Right lobe of liver (tissue), 6 donors: ENCODE measurements at regions not wholly inside any gene's neighbourhood (a gene's known extent, or its start where the extent isn't known, plus 50 kb on each side); places are given as distances from the start of the nearest gene placed in this dataset.

Experiments used
- ATAC-seq, 4 donors: fragments of 200-7000 bp; cut with Tn5 transposase; one replicate each; pipeline ENCODE4 v1.9.1; 2020; ENCODE audit warnings: mild to moderate bottlenecking in 4 of 4, moderate library complexity in 4 of 4
- DNase-seq, 3 donors: peaks; one replicate each; pipeline ENCODE4 v3.0.0-alpha.2; 2020
- H3K27ac ChIP-seq, 3 donors: fragments of 200-600 bp; one replicate each; pipeline ENCODE4 v1.8.0; 2022
- H3K27me3 ChIP-seq, 2 donors: fragments of 200-600 bp; one replicate each; pipeline ENCODE4 v1.8.0; 2022
- H3K36me3 ChIP-seq, 4 donors: fragments of 200-600 bp; sonication (generic) in 1 of 4; one replicate each; pipeline versions ENCODE4 v1.5.1 to v1.8.0; 2017 to 2022; ENCODE audit warnings: control low read depth in 1 of 4
- H3K4me1 ChIP-seq, 4 donors: fragments of 200-600 bp; sonication (generic) in 1 of 4; one replicate each; pipeline versions ENCODE4 v1.5.1 to v1.8.0; 2017 to 2022; ENCODE audit warnings: control low read depth in 1 of 4
- H3K4me3 ChIP-seq, 3 donors: fragments of 200-600 bp; one replicate each; pipeline ENCODE4 v1.8.0; 2022
- H3K9me3 ChIP-seq, 4 donors: fragments of 200-600 bp; sonication (generic) in 1 of 4; one replicate each; pipeline versions ENCODE4 v1.5.1 to v1.8.0; 2017 to 2022; ENCODE audit warnings: control low read depth in 1 of 4
- POLR2A ChIP-seq: fragments of 450-650 bp; IDR thresholded peaks from one replicate; pipeline ENCODE4 v1.6.1; 2017; ENCODE audit warnings: antibody characterized with exemption, mild to moderate bottlenecking
- WGBS: methylation state at CpG from one replicate; pipeline ENCODE4 v1.1.6; 2018; ENCODE audit warnings: low coverage, low lambda C conversion rate; ENCODE audit not compliant: insufficient coverage; ENCODE audit errors: missing lambda C conversion rate; 5-methylcytosine and 5-hydroxymethylcytosine counted together
- intact Hi-C, 2 donors: fragments of 100-400 bp; cut with DNase I; formaldehyde crosslinking; loops; one replicate each; pipeline versions ENCODE4 v1.11.2 to v1.14.1; 2022
- TF ChIP-seq, protein P1 (sequence below), 4 donors: fragments of 200-600 bp in 3 of 4; fragments of 450-650 bp in 1 of 4; IDR thresholded peaks; one replicate each; pipeline versions ENCODE4 v1.5.1 to v1.8.0; 2016 to 2022; ENCODE audit warnings: antibody characterized with exemption in 4 of 4, mild to moderate bottlenecking in 2 of 4
- donor health status: DM: no; HTN: yes; CAD: no.
- donor health status: DM: no; HTN: no; CAD: no.
- donor health status: DM: no; HTN: no; CAD: no.
- donor health status: DM: no; HTN: yes; CAD: no.
- donor health status: DM: no; HTN: yes; CAD: no.

DNA sequence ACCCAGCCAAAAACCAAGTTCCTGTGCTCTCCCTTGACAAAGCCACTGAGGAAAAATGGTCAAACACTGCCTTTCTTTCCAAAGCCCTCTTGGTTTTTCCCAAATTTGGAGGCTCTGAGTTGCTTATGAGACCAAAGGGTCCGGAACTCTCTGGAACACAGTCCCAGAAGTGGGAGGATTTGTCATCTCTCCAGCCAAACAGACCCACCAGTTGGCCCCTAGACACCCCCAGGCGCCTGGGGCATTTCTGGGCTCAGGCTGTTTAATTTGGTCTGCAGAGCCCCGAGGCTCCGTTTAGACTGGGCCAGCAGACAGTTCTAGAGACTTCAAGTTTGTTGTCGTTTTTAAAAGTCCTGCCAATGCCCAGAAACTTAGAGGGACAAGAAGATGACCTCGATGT, 239.1 kb downstream of the SEC14L1 start:
- H3K27me3 ChIP-seq: no peaks in the 10 kb centered on the region
- TF ChIP-seq, protein P1, sequence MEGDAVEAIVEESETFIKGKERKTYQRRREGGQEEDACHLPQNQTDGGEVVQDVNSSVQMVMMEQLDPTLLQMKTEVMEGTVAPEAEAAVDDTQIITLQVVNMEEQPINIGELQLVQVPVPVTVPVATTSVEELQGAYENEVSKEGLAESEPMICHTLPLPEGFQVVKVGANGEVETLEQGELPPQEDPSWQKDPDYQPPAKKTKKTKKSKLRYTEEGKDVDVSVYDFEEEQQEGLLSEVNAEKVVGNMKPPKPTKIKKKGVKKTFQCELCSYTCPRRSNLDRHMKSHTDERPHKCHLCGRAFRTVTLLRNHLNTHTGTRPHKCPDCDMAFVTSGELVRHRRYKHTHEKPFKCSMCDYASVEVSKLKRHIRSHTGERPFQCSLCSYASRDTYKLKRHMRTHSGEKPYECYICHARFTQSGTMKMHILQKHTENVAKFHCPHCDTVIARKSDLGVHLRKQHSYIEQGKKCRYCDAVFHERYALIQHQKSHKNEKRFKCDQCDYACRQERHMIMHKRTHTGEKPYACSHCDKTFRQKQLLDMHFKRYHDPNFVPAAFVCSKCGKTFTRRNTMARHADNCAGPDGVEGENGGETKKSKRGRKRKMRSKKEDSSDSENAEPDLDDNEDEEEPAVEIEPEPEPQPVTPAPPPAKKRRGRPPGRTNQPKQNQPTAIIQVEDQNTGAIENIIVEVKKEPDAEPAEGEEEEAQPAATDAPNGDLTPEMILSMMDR (IDR thresholded peaks at IDR 0.05): no peak
- no peak for TF ChIP-seq POLR2A
- H3K36me3 ChIP-seq: no peaks in the 10 kb centered on the region
- H3K4me1 ChIP-seq: peaks cover 0 to 79% (median 34%) of the 10 kb centered on the region in 4 donors
- no peak for ATAC-seq
- 76% methylated on average over 3 of the region's 6 CpGs for WGBS
- intact Hi-C loops: no loop called here
- no peaks in the 10 kb centered on the region for H3K9me3 ChIP-seq
- DNase-seq: no peak
- no peak overlapping the region for H3K27ac ChIP-seq
- no peak overlapping the region for H3K4me3 ChIP-seq

DNA sequence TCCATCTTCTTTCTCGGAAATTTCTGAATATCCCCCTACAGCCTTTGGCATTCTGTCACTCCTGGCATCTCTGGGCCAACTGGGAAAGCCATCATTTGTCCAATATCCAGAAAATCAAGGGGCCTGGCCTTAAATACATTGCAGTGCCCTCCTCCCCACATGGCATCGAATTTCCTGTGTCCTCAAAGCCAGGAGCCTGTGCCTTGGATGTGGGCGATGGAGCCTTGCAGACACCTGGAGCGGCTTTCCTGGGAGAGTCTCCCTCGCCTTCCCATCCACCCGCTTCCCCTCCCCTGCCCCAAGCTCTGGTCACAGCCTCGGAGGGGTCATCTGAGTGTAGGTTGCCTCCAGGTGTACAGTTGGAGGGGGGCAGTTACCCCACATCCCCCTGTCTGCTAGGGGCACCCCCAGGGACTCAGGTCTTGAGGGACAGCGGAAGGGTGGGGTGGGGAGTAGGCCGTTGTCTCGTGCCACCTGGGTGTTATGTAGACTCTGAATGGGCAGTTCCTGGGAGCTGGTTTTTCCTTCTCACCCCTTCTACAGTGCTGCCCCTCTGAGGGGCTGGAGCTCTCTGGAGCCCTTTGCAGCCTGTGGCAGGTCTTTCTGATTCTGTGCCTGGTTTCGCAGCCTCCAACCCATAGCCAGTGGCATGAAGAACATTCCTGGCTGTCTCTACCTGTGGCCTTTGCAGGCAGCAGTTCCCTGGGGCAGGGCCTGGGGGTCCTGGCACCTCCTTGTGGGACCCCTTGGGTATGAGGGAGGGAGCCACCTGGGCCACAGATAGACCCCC, 239.8 kb downstream of the SEC14L1 start:
- Histone ChIP-seq H3K36me3 (no peaks in the 10 kb centered on the region), H3K9me3 (no peaks in the 10 kb centered on the region), H3K4me1 (peaks cover 0 to 80% (median 40%) of the 10 kb centered on the region in 4 donors), H3K4me3 (no peak overlapping the region), H3K27ac (no peak overlapping the region), H3K27me3 (no peaks in the 10 kb centered on the region)
- DNase-seq (no peak), ATAC-seq (no peak)
- intact Hi-C loops: no loop called here
- TF ChIP-seq, protein P1 (IDR thresholded peaks at IDR 0.05): no peak
- WGBS: 79% methylated on average over 2 of the region's 11 CpGs

DNA sequence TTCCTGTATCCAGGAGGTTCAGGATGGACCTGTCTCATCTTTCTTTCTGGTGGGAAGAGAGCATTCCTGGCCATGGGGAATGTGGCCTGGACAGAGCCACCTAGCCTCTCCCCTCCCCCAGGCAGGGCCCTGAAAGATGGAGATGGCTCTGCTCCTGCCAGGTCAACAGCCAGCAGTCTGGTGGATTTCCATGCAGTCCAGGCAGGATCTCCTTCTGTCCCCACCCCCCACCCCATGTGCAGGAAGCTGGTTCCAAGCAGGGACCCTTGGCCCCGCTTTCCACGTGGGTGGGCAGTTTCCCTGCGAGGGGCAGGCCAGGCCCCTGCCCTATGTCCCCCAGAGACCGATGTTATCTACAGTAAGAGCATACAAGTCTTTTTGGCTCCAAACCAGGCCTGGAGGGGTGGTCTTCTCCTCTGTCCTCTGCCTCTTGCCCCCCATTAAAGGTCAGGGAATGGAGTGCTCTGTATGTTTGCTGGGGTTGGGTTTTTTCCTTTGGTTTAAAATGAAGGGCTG, 240.5 kb downstream of the SEC14L1 start:
- no peaks in the 10 kb centered on the region for H3K36me3 ChIP-seq
- H3K9me3 ChIP-seq: no peaks in the 10 kb centered on the region
- no peak for ATAC-seq
- DNase-seq: no peak
- H3K27me3 ChIP-seq: no peaks in the 10 kb centered on the region
- no peak overlapping the region for H3K27ac ChIP-seq
- H3K4me1 ChIP-seq: peaks cover 0 to 80% (median 45%) of the 10 kb centered on the region in 4 donors
- WGBS: 27% methylated on average over 2 of the region's 4 CpGs
- no peak overlapping the region for H3K4me3 ChIP-seq
- intact Hi-C loops: no loop called here
- TF ChIP-seq POLR2A: no peak
- TF ChIP-seq, protein P1 (IDR thresholded peaks at IDR 0.05): no peak

DNA sequence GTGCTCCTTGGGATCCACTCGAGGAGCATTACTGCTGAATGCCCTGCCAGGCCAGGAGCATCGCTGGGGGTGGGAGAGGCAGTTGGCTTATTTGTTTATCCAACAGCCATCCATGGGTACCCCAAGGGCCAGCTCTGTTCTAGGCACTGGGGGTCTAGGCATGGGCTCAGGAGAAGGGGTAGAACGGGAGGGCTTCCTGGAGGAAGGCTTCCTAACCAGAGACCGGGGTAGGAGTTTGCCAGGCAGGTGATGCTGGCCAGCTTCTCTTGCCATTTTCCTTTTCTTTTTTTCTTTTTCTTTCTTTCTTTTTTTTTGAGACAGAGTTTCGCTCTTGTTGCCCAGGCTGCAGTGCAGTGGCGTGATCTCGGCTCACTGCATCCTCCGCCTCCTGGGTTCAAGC, 241.0 kb downstream of the SEC14L1 start:
- DNase-seq: no peak
- 93% methylated on average over 3 of the region's 8 CpGs for WGBS
- TF ChIP-seq, protein P1 (IDR thresholded peaks at IDR 0.05): no peak
- no peak for TF ChIP-seq POLR2A
- Histone ChIP-seq H3K27ac (no peak overlapping the region), H3K27me3 (no peaks in the 10 kb centered on the region), H3K4me3 (no peak overlapping the region), H3K4me1 (peaks cover 0 to 80% (median 47%) of the 10 kb centered on the region in 4 donors), H3K9me3 (no peaks in the 10 kb centered on the region), H3K36me3 (no peaks in the 10 kb centered on the region)
- intact Hi-C loops: no loop called here
- no peak for ATAC-seq
